ENCODE measurements at regions not wholly inside any gene's neighbourhood (a gene's known extent, or its start where the extent isn't known, plus 50 kb on each side); places are given as distances from the start of the nearest gene placed in this dataset.
"Not testable (repeated sequence)": the region's sequence is repeated elsewhere in the genome, so short reads cannot be mapped to it uniquely, and the experiment has no call there.

- in situ Hi-C loops (cut with HindIII; ENCODE audit: low pct_unique_long_range_greater_than_20kb, low sequenced_read_pairs) (no loop called here), intact Hi-C loops (cut with micrococcal nuclease; ENCODE audit: unreplicated experiment) (no loop called here)
- BruUV-seq (replicated peaks), result no TSS peak
- ChIA-PET POLR2A (no interaction called here), CTCF (no interaction called here)
- Histone ChIP-seq H3K9me3 (ENCODE audit: control insufficient read depth, insufficient read depth, low read depth, low read length) (no peaks in the 10 kb centered on the region), H3K27ac (ENCODE audit: low read length) (no peak overlapping the region), H3K36me3 (ENCODE audit: control insufficient read depth, insufficient read depth, low read length) (no peaks in the 10 kb centered on the region), H3K4me1 (ENCODE audit: control insufficient read depth, insufficient read depth, low read length) (no peaks in the 10 kb centered on the region), H3K4me3 (ENCODE audit: low read depth in 2 of 2, low read length in 2 of 2) (no peak overlapping the region), H3K27me3 (ENCODE audit: control insufficient read depth, insufficient read depth, low read length) (no peaks in the 10 kb centered on the region)
- no peak for ATAC-seq
- TF ChIP-seq TCF7L2 (IDR thresholded peaks at IDR 0.05; ENCODE audit: low read depth, low read length), result no peak
- TF ChIP-seq POLR2AphosphoS5 (IDR thresholded peaks at IDR 0.05; ENCODE audit: low read depth, low read length), result no peak
- no peak for DNase-seq (ENCODE audit: low read depth, low spot score)
These were observed 506.3 kb upstream of the IMPG1 start for GRCh38 chr6:76578746-76579145.

GRCh38 chr6:76574746-76575145, 502.3 kb upstream of the IMPG1 start:
- DNase-seq (ENCODE audit: low read depth, low spot score) (no peak), ATAC-seq (no peak)
- no peak for TF ChIP-seq SIN3A (IDR thresholded peaks at IDR 0.05; ENCODE audit: borderline replicate concordance, insufficient read depth, low read depth, low read length)
- no peak for TF ChIP-seq TCF7L2 (IDR thresholded peaks at IDR 0.05; ENCODE audit: low read depth, low read length)
- no peak for TF ChIP-seq CTCF (IDR thresholded peaks at IDR 0.05)
- no peak for TF ChIP-seq POLR2AphosphoS5 (IDR thresholded peaks at IDR 0.05; ENCODE audit: low read depth, low read length)
- TF ChIP-seq REST (IDR thresholded peaks at IDR 0.05; ENCODE audit: insufficient read depth in 1 of 2, low read depth in 2 of 2, low read length in 1 of 2), result no peak
- Histone ChIP-seq H3K36me3 (ENCODE audit: control insufficient read depth, insufficient read depth, low read length) (no peaks in the 10 kb centered on the region), H3K9me3 (ENCODE audit: control insufficient read depth, insufficient read depth, low read depth, low read length) (no peaks in the 10 kb centered on the region), H3K27me3 (ENCODE audit: control insufficient read depth, insufficient read depth, low read length) (no peaks in the 10 kb centered on the region), H3K4me3 (ENCODE audit: low read depth in 2 of 2, low read length in 2 of 2) (no peak overlapping the region), H3K27ac (ENCODE audit: low read length) (no peak overlapping the region; the same call in 1 of the 2 replicates), H3K4me1 (ENCODE audit: control insufficient read depth, insufficient read depth, low read length) (no peaks in the 10 kb centered on the region)
- ChIA-PET CTCF (interaction anchor here (0.7 kb wide), 1 partner anchor 891 kb away, joined by 6 read pairs; no protein-coding TSS in a partner anchor), POLR2A (no interaction called here)
- BruUV-seq (replicated peaks), result no TSS peak
- intact Hi-C loops (cut with micrococcal nuclease; ENCODE audit: unreplicated experiment), result no loop called here
- in situ Hi-C loops (cut with HindIII; ENCODE audit: low pct_unique_long_range_greater_than_20kb, low sequenced_read_pairs), result no loop called here

- DNase-seq (ENCODE audit: low read depth, low spot score) (no peak), ATAC-seq (no peak)
- intact Hi-C loops (cut with micrococcal nuclease; ENCODE audit: unreplicated experiment), result no loop called here
- ChIA-PET CTCF (no interaction called here), POLR2A (no interaction called here)
- H3K27me3 ChIP-seq (ENCODE audit: control insufficient read depth, insufficient read depth, low read length), result no peaks in the 10 kb centered on the region
- no TSS peak for BruUV-seq (replicated peaks)
- no peaks in the 10 kb centered on the region for H3K4me1 ChIP-seq (ENCODE audit: control insufficient read depth, insufficient read depth, low read length)
- no peak overlapping the region for H3K27ac ChIP-seq (ENCODE audit: low read length)
- H3K4me3 ChIP-seq (ENCODE audit: low read depth in 2 of 2, low read length in 2 of 2), result no peak overlapping the region
- in situ Hi-C loops (cut with HindIII; ENCODE audit: low pct_unique_long_range_greater_than_20kb, low sequenced_read_pairs), result no loop called here
- TF ChIP-seq POLR2AphosphoS5 (IDR thresholded peaks at IDR 0.05; ENCODE audit: low read depth, low read length) (no peak), REST (IDR thresholded peaks at IDR 0.05; ENCODE audit: insufficient read depth in 1 of 2, low read depth in 2 of 2, low read length in 1 of 2) (no peak), TCF7L2 (IDR thresholded peaks at IDR 0.05; ENCODE audit: low read depth, low read length) (no peak), SIN3A (IDR thresholded peaks at IDR 0.05; ENCODE audit: borderline replicate concordance, insufficient read depth, low read depth, low read length) (no peak), CTCF (IDR thresholded peaks at IDR 0.05) (no peak)
- H3K36me3 ChIP-seq (ENCODE audit: control insufficient read depth, insufficient read depth, low read length), result no peaks in the 10 kb centered on the region
- H3K9me3 ChIP-seq (ENCODE audit: control insufficient read depth, insufficient read depth, low read depth, low read length), result no peaks in the 10 kb centered on the region
These were observed 493.5 kb upstream of the IMPG1 start for GRCh38 chr6:76565932-76566331.

GRCh38 chr6:76562371-76562770, 489.9 kb upstream of the IMPG1 start:
- DNase-seq (ENCODE audit: low read depth, low spot score); CTCF ChIA-PET; H3K9me3 ChIP-seq (ENCODE audit: control insufficient read depth, insufficient read depth, low read depth, low read length); POLR2A ChIA-PET; intact Hi-C loops (cut with micrococcal nuclease; ENCODE audit: unreplicated experiment); H3K36me3 ChIP-seq (ENCODE audit: control insufficient read depth, insufficient read depth, low read length); in situ Hi-C loops (cut with HindIII; ENCODE audit: low pct_unique_long_range_greater_than_20kb, low sequenced_read_pairs); H3K27me3 ChIP-seq (ENCODE audit: control insufficient read depth, insufficient read depth, low read length); H3K4me1 ChIP-seq (ENCODE audit: control insufficient read depth, insufficient read depth, low read length); BruUV-seq (replicated peaks); H3K4me3 ChIP-seq (ENCODE audit: low read depth in 2 of 2, low read length in 2 of 2); ATAC-seq; H3K27ac ChIP-seq (ENCODE audit: low read length): not testable (repeated sequence)

Measured in Panc1 (cell line).